B cell (primary cell): ENCODE measurements at regions not wholly inside any gene's neighbourhood (a gene's known extent, or its start where the extent isn't known, plus 50 kb on each side); places are given as distances from the start of the nearest gene placed in this dataset.

Source experiments
- ATAC-seq: fragments of 200-7000 bp; cut with Tn5 transposase; one replicate; pipeline ENCODE4 v1.10.0; 2021; ENCODE audit warnings: low read depth, mild to moderate bottlenecking, moderate number of reproducible peaks, moderate library complexity
- CTCF ChIA-PET: fragments of 350-600 bp; sonication (Branson Sonifier 250); formaldehyde crosslinking; loops from one replicate; lab custom pipeline; 2021; ENCODE audit warnings: antibody characterized with exemption, inconsistent platforms; lab: Charles Lee
- POLR2A ChIA-PET: fragments of 350-600 bp; sonication (Branson Sonifier 250); formaldehyde crosslinking; loops from one replicate; lab custom pipeline; 2021; ENCODE audit warnings: antibody characterized with exemption; lab: Charles Lee
- DNase-seq: peaks from one replicate; pipeline ENCODE4 v3.0.0; 2013
- H2AFZ ChIP-seq: 2 replicates; pipeline ENCODE4 v1.6.1; 2012; ENCODE audit warnings: mild to moderate bottlenecking, low read depth, low read length; ENCODE audit not compliant: insufficient read depth, poor library complexity, severe bottlenecking
- H3K27ac ChIP-seq, 2 donors: 1 replicate in 1 of 2; 2 replicates in 1 of 2; pipeline ENCODE4 v1.5.1; 2012 to 2013; ENCODE audit warnings: low read length in 2 of 2, mild to moderate bottlenecking in 2 of 2, moderate library complexity in 1 of 2
- H3K27me3 ChIP-seq, 4 experiments: fragments of 200-600 bp in 1 of 4; sonication (generic) in 1 of 4; replicated peaks in 1 of 4; 1 replicate in 2 of 4; 2 replicates in 2 of 4; pipeline versions ENCODE4 v1.6.1 to v1.7.0; 2013 to 2016; ENCODE audit warnings: low read length in 3 of 4, mild to moderate bottlenecking in 2 of 4, mixed read lengths in 1 of 4, moderate library complexity in 1 of 4; ENCODE audit not compliant: insufficient read depth in 4 of 4, control insufficient read depth in 3 of 4; ENCODE audit errors: control extremely low read depth in 1 of 4
- H3K36me3 ChIP-seq, 2 experiments: replicated peaks in 1 of 2; 1 replicate in 1 of 2; 2 replicates in 1 of 2; pipeline versions ENCODE4 v1.6.1 to v1.7.1; 2013; ENCODE audit warnings: low read length in 1 of 2; ENCODE audit not compliant: insufficient read depth in 2 of 2, control insufficient read depth in 1 of 2; ENCODE audit errors: control extremely low read depth in 1 of 2, extremely low read depth in 1 of 2
- H3K4me1 ChIP-seq, 2 donors: fragments of 200-600 bp in 1 of 2; sonication (generic) in 1 of 2; 1 replicate in 1 of 2; 2 replicates in 1 of 2; pipeline versions ENCODE4 v1.5.1 to v1.6.1; 2013 to 2017; ENCODE audit warnings: low read length in 2 of 2; ENCODE audit not compliant: control insufficient read depth in 2 of 2, insufficient read depth in 2 of 2
- H3K4me2 ChIP-seq: replicated peaks from 2 replicates; pipeline ENCODE3; 2012; ENCODE audit warnings: mild to moderate bottlenecking, low read depth, low read length; ENCODE audit not compliant: poor library complexity, severe bottlenecking
- H3K4me3 ChIP-seq, 5 experiments: fragments of 200-600 bp in 1 of 5; sonication (generic) in 1 of 5; 1 replicate in 3 of 5; 2 replicates in 2 of 5; pipeline versions ENCODE4 v1.5.1 to v1.7.0; 2011 to 2016; ENCODE audit warnings: low read length in 4 of 5, mild to moderate bottlenecking in 4 of 5, low read depth in 2 of 5, control low read depth in 1 of 5, moderate library complexity in 1 of 5; ENCODE audit not compliant: insufficient read depth in 1 of 5; ENCODE audit errors: control extremely low read depth in 1 of 5, extremely low read depth in 1 of 5
- H3K79me2 ChIP-seq: fragments of 200-600 bp; sonication (generic); one replicate; pipeline ENCODE4 v1.6.0; 2016; ENCODE audit warnings: low read length; ENCODE audit not compliant: control insufficient read depth, insufficient read depth
- H3K9ac ChIP-seq: fragments of 200-600 bp; sonication (generic); 2 replicates; pipeline ENCODE4 v1.6.1; 2017; ENCODE audit warnings: mild to moderate bottlenecking, low read length, moderate library complexity
- H3K9me3 ChIP-seq, 3 donors: one replicate each; pipeline versions ENCODE4 v1.6.1 to v1.7.1; 2013; ENCODE audit warnings: low read length in 2 of 3; ENCODE audit not compliant: control insufficient read depth in 2 of 3, insufficient read depth in 1 of 3; ENCODE audit errors: control extremely low read depth in 1 of 3
- H4K20me1 ChIP-seq: 2 replicates; pipeline ENCODE4 v1.6.0; 2012; ENCODE audit warnings: mild to moderate bottlenecking, low read length; ENCODE audit not compliant: insufficient read depth, control insufficient read depth, poor library complexity, severe bottlenecking
- H3K27ac Mint-ChIP-seq: one replicate; pipeline ENCODE4 v1.8.0; 2021; ENCODE audit warnings: mixed read lengths
- H3K27me3 Mint-ChIP-seq: one replicate; pipeline ENCODE4 v1.8.0; 2021; ENCODE audit warnings: mixed read lengths
- H3K4me1 Mint-ChIP-seq: one replicate; pipeline ENCODE4 v1.8.0; 2021; ENCODE audit warnings: mixed read lengths
- H3K4me3 Mint-ChIP-seq: one replicate; pipeline ENCODE4 v1.8.0; 2021; ENCODE audit warnings: mixed read lengths
- H3K9me3 Mint-ChIP-seq: one replicate; pipeline ENCODE4 v1.8.0; 2022; ENCODE audit warnings: mixed read lengths; ENCODE audit not compliant: insufficient read depth
- CTCF ChIP-seq: fragments of 200-600 bp; IDR thresholded peaks from one replicate; pipeline ENCODE4 v1.8.0; 2022; ENCODE audit warnings: antibody characterized with exemption, mild to moderate bottlenecking
- EZH2 ChIP-seq: IDR thresholded peaks from 2 replicates; pipeline ENCODE4 v1.6.1; 2012; ENCODE audit warnings: borderline replicate concordance, low read depth, mild to moderate bottlenecking, moderate library complexity, low read length; ENCODE audit not compliant: insufficient read depth, poor library complexity, severe bottlenecking
- WGBS: methylation state at CpG from one replicate; pipeline ENCODE4 v1.1.5; 2013; ENCODE audit warnings: missing lambda C conversion rate; ENCODE audit not compliant: insufficient coverage; 5-methylcytosine and 5-hydroxymethylcytosine counted together
- intact Hi-C: fragments of 100-400 bp; cut with micrococcal nuclease; formaldehyde crosslinking; loops from one replicate; pipeline ENCODE4 v1.10.0; 2022

DNA sequence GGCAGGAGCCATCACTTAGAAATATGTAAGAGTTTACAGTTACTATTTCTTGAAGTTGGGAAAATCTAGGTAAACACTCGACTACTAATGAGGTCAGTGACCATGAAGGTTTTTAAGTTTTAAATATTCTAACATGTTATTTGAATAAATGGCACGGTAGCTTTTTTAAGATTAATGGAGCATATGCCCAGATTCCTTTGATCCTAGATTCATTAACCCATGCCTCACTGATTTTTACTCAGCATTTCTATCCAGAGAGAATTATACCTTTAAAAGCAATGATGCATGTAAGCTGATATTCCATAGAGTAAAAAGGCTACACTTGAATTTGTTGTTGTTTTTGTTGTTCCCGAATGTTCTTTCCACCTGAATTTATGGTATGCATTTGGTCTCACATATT lies 541.4 kb downstream of the DACH1 start:
- Histone ChIP-seq H3K4me3 (no peak overlapping the region), H3K27ac (no peak overlapping the region), H3K4me1 (no peaks in the 10 kb centered on the region), H2AFZ (no peak overlapping the region), H4K20me1 (no peaks in the 10 kb centered on the region), H3K27me3 (no peaks in the 10 kb centered on the region), H3K79me2 (no peaks in the 10 kb centered on the region), H3K36me3 (no peaks in the 10 kb centered on the region), H3K4me2 (no peak overlapping the region), H3K9me3 (peaks cover 0 to 3% (median under 1%) of the 10 kb centered on the region in 3 donors), H3K9ac (no peak overlapping the region)
- Mint-ChIP-seq H3K4me3 (no peak overlapping the region), H3K27ac (no peak overlapping the region), H3K4me1 (no peaks in the 10 kb centered on the region), H3K27me3 (no peaks in the 10 kb centered on the region), H3K9me3 (no peaks in the 10 kb centered on the region)
- no CpG with 5 or more reads among the region's 3 CpGs for WGBS
- intact Hi-C loops: no loop called here
- CTCF ChIA-PET: no interaction called here
- DNase-seq (no peak), ATAC-seq (no peak)
- TF ChIP-seq EZH2 (no peak), CTCF (no peak)
- POLR2A ChIA-PET: no interaction called here

DNA sequence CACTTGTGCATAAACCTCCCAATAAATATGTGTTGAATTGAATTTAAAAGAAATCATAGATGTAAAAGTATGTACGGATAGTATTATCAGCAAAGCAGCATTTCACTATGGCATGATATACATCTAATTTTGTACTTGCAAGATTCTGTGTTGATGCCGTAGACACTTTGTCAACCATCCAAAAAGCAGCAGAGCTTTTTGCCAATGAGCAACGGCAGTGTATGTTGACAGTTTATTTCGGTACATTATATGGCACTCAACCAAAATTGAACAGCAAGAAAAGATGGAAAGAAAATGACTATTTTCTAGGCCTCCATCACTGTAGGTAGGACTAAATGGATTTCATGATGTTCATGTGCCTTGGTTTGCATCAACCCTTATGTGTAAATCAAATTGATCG lies 543.7 kb downstream of the DACH1 start:
- ATAC-seq (no peak), DNase-seq (no peak)
- Mint-ChIP-seq H3K4me3 (no peak overlapping the region), H3K9me3 (no peaks in the 10 kb centered on the region), H3K27ac (no peak overlapping the region), H3K27me3 (no peaks in the 10 kb centered on the region), H3K4me1 (no peaks in the 10 kb centered on the region)
- Histone ChIP-seq H3K36me3 (no peaks in the 10 kb centered on the region), H3K9ac (no peak overlapping the region), H3K9me3 (peaks cover 0 to 4% (median 3%) of the 10 kb centered on the region in 3 donors), H3K4me2 (no peak overlapping the region), H3K4me3 (no peak overlapping the region), H3K4me1 (no peaks in the 10 kb centered on the region), H3K79me2 (no peaks in the 10 kb centered on the region), H3K27ac (no peak overlapping the region), H3K27me3 (no peaks in the 10 kb centered on the region), H4K20me1 (no peaks in the 10 kb centered on the region), H2AFZ (no peak overlapping the region)
- CTCF ChIA-PET: no interaction called here
- POLR2A ChIA-PET: no interaction called here
- TF ChIP-seq EZH2 (no peak), CTCF (no peak)
- whole genome bisulfite sequencing: 93% methylated on average over 2 of the region's 5 CpGs
- intact Hi-C loops: no loop called here
